ENCODE measurements at regions not wholly inside any gene's neighbourhood (a gene's known extent, or its start where the extent isn't known, plus 50 kb on each side); places are given as distances from the start of the nearest gene placed in this dataset.

DNA sequence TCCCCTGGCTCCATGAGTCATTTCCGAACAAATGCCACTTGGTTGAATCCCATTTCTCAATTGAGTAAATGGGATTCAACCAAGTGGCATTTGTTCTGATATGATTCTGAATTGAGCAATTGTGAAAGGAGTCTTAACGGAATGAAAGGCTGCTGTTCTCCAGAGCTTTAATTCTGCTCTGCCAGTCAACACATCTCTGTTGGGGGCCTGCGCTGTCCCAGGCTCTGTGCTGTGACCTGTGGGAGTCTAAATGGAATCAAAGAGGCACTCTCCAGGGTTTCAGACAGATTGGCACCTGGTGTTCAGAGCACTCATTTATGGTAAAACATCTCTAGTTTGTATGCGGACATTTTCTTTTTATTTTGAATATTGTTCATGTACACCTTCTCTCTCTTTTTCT is 126.2 kb downstream of the WSCD1 start:
- no peak overlapping the region for H2AFZ ChIP-seq (ENCODE audit: low read depth, low read length)
- Mint-ChIP-seq H3K9me3 (ENCODE audit: unreplicated experiment) (peaks cover 5% of the 10 kb centered on the region), H3K4me3 (ENCODE audit: unreplicated experiment) (no peak overlapping the region), H3K27ac (ENCODE audit: unreplicated experiment) (no peak overlapping the region), H3K27me3 (ENCODE audit: low read depth, unreplicated experiment) (peaks cover 30% of the 10 kb centered on the region), H3K36me3 (ENCODE audit: low read depth, unreplicated experiment) (no peaks in the 10 kb centered on the region), H3K4me1 (ENCODE audit: low read depth, unreplicated experiment) (peaks cover 2% of the 10 kb centered on the region)
- no peaks in the 10 kb centered on the region for H3K9me3 ChIP-seq (ENCODE audit: insufficient read depth, low read depth, low read length)
- FAIRE-seq (no peak), DNase-seq (ENCODE audit: low read depth) (no peak)
- H3K27ac ChIP-seq (ENCODE audit: low read depth, low read length) = no peak overlapping the region
- H3K4me3 ChIP-seq (ENCODE audit: insufficient read depth, low read depth, low read length) = no peak overlapping the region
- no peaks in the 10 kb centered on the region for H3K36me3 ChIP-seq (ENCODE audit: insufficient read depth, low read length)
- peaks cover 4% of the 10 kb centered on the region for H3K27me3 ChIP-seq (ENCODE audit: insufficient read depth, low read length)
- H3K79me2 ChIP-seq (ENCODE audit: insufficient read depth, low read length) = no peaks in the 10 kb centered on the region
- no peak for TF ChIP-seq EZH2 (IDR thresholded peaks at IDR 0.05; ENCODE audit: insufficient read depth, low read length)
- TF ChIP-seq, protein P1, sequence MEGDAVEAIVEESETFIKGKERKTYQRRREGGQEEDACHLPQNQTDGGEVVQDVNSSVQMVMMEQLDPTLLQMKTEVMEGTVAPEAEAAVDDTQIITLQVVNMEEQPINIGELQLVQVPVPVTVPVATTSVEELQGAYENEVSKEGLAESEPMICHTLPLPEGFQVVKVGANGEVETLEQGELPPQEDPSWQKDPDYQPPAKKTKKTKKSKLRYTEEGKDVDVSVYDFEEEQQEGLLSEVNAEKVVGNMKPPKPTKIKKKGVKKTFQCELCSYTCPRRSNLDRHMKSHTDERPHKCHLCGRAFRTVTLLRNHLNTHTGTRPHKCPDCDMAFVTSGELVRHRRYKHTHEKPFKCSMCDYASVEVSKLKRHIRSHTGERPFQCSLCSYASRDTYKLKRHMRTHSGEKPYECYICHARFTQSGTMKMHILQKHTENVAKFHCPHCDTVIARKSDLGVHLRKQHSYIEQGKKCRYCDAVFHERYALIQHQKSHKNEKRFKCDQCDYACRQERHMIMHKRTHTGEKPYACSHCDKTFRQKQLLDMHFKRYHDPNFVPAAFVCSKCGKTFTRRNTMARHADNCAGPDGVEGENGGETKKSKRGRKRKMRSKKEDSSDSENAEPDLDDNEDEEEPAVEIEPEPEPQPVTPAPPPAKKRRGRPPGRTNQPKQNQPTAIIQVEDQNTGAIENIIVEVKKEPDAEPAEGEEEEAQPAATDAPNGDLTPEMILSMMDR (IDR thresholded peaks at IDR 0.05; ENCODE audit: insufficient read depth, low read depth, low read length) = no peak
- no peaks in the 10 kb centered on the region for H4K20me1 ChIP-seq (ENCODE audit: insufficient read depth, low read length)
- no peak overlapping the region for H3K4me2 ChIP-seq (ENCODE audit: low read length)
- H3K9ac ChIP-seq (ENCODE audit: low read length) = no peak overlapping the region
- H3K4me1 ChIP-seq (ENCODE audit: insufficient read depth, low read length) = no peaks in the 10 kb centered on the region

GRCh38 chr17:6195123-6195522 is 124.9 kb downstream of the WSCD1 start:
- Mint-ChIP-seq H3K9me3 (ENCODE audit: unreplicated experiment) (peaks cover 5% of the 10 kb centered on the region), H3K36me3 (ENCODE audit: low read depth, unreplicated experiment) (no peaks in the 10 kb centered on the region), H3K4me3 (ENCODE audit: unreplicated experiment) (no peak overlapping the region), H3K27ac (ENCODE audit: unreplicated experiment) (no peak overlapping the region), H3K27me3 (ENCODE audit: low read depth, unreplicated experiment) (peaks cover 34% of the 10 kb centered on the region), H3K4me1 (ENCODE audit: low read depth, unreplicated experiment) (peaks cover 2% of the 10 kb centered on the region)
- Histone ChIP-seq H3K9ac (ENCODE audit: low read length) (no peak overlapping the region), H3K9me3 (ENCODE audit: insufficient read depth, low read depth, low read length) (no peaks in the 10 kb centered on the region), H3K4me2 (ENCODE audit: low read length) (no peak overlapping the region), H3K27ac (ENCODE audit: low read depth, low read length) (no peak overlapping the region), H4K20me1 (ENCODE audit: insufficient read depth, low read length) (no peaks in the 10 kb centered on the region), H3K4me1 (ENCODE audit: insufficient read depth, low read length) (no peaks in the 10 kb centered on the region), H3K36me3 (ENCODE audit: insufficient read depth, low read length) (no peaks in the 10 kb centered on the region), H3K27me3 (ENCODE audit: insufficient read depth, low read length) (peaks cover 4% of the 10 kb centered on the region), H3K4me3 (ENCODE audit: insufficient read depth, low read depth, low read length) (no peak overlapping the region), H3K79me2 (ENCODE audit: insufficient read depth, low read length) (no peaks in the 10 kb centered on the region), H2AFZ (ENCODE audit: low read depth, low read length) (no peak overlapping the region)
- TF ChIP-seq, protein P1 (IDR thresholded peaks at IDR 0.05; ENCODE audit: insufficient read depth, low read depth, low read length) = no peak
- no peak for TF ChIP-seq EZH2 (IDR thresholded peaks at IDR 0.05; ENCODE audit: insufficient read depth, low read length)
- FAIRE-seq = no peak
- DNase-seq (ENCODE audit: low read depth) = no peak

DNA sequence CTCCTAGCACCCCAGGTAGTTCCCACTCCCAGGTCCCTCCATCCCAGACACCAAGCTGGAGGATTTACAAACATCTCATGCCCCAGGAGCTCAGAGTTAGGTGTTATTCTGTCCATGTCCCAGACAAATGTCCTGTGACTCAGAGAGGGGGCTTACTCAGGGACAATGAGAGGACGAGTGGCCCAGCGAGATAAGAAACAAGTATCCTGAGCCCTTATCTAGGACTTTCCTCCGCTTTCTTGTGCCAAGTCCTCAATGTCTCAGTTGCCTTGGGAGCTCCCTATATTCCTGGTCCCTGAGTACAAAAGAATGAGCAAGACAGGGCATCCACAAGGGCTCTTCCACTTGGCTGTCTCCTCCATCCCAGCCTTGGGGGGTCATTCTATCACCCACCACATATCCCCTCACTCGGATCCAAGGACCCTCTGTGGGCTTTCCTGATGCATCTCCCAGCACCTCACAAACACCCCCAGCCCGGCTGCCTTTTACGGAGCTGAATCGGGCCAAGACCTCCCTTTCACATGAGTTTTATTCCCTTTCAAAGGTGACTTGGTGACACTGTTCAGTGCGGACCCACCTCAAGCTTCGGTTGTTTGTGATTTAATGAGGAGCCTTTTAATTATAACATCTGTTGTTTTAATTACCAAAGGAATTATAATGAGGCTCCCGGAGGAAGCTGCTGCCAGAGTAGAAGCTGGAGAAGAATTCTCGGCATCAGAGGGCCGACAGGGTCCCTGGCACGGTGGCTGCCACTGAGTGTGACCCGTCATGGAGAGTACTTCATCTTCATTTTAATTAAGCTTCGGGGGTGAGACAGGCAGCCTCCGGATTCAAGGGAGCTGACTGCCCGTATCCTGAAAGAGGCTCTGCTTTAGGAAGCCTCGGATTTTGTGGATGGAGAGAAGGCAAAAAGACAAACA is 121.5 kb downstream of the WSCD1 start:
- no peak overlapping the region for H3K27ac Mint-ChIP-seq (ENCODE audit: unreplicated experiment)
- H3K36me3 ChIP-seq (ENCODE audit: insufficient read depth, low read length) = no peaks in the 10 kb centered on the region
- FAIRE-seq (no peak), DNase-seq (ENCODE audit: low read depth) (no peak)
- H4K20me1 ChIP-seq (ENCODE audit: insufficient read depth, low read length) = no peaks in the 10 kb centered on the region
- H3K9me3 ChIP-seq (ENCODE audit: insufficient read depth, low read depth, low read length) = no peaks in the 10 kb centered on the region
- no peak overlapping the region for H3K4me3 Mint-ChIP-seq (ENCODE audit: unreplicated experiment)
- H3K9me3 Mint-ChIP-seq (ENCODE audit: unreplicated experiment) = peaks cover 5% of the 10 kb centered on the region
- H3K4me2 ChIP-seq (ENCODE audit: low read length) = no peak overlapping the region
- peaks cover 4% of the 10 kb centered on the region for H3K27me3 ChIP-seq (ENCODE audit: insufficient read depth, low read length)
- H3K4me1 ChIP-seq (ENCODE audit: insufficient read depth, low read length) = no peaks in the 10 kb centered on the region
- TF ChIP-seq EZH2 (IDR thresholded peaks at IDR 0.05; ENCODE audit: insufficient read depth, low read length) = no peak
- TF ChIP-seq, protein P1 (IDR thresholded peaks at IDR 0.05; ENCODE audit: insufficient read depth, low read depth, low read length) = no peak
- H2AFZ ChIP-seq (ENCODE audit: low read depth, low read length) = no peak overlapping the region
- no peaks in the 10 kb centered on the region for H3K79me2 ChIP-seq (ENCODE audit: insufficient read depth, low read length)
- H3K27me3 Mint-ChIP-seq (ENCODE audit: low read depth, unreplicated experiment) = peaks cover 36% of the 10 kb centered on the region
- no peak overlapping the region for H3K27ac ChIP-seq (ENCODE audit: low read depth, low read length)
- no peaks in the 10 kb centered on the region for H3K36me3 Mint-ChIP-seq (ENCODE audit: low read depth, unreplicated experiment)
- H3K4me1 Mint-ChIP-seq (ENCODE audit: low read depth, unreplicated experiment) = peaks cover 2% of the 10 kb centered on the region
- no peak overlapping the region for H3K9ac ChIP-seq (ENCODE audit: low read length)
- H3K4me3 ChIP-seq (ENCODE audit: insufficient read depth, low read depth, low read length) = no peak overlapping the region
